CD4-positive, alpha-beta memory T cell (primary cell): ENCODE measurements at regions not wholly inside any gene's neighbourhood (a gene's known extent, or its start where the extent isn't known, plus 50 kb on each side); places are given as distances from the start of the nearest gene placed in this dataset.
A peak's percentile ranks its signal among the peaks of the same experiment; 100 is the strongest.

ENCODE experiments used
- CTCF ChIA-PET: fragments of 350-600 bp; sonication (Branson Sonifier 250); formaldehyde crosslinking; loops from one replicate; lab custom pipeline; 2021; ENCODE audit warnings: inconsistent platforms; ENCODE audit not compliant: partially characterized antibody; lab: Charles Lee
- POLR2A ChIA-PET: fragments of 350-600 bp; sonication (Branson Sonifier 250); formaldehyde crosslinking; loops from one replicate; lab custom pipeline; 2021; ENCODE audit not compliant: partially characterized antibody; lab: Charles Lee
- DNase-seq, 5 donors: peaks; one replicate each; pipeline versions ENCODE4 v3.0.0 to v3.0.0-alpha.2; 2020 to 2022; ENCODE audit warnings: mixed read lengths in 1 of 5
- H3K27ac ChIP-seq: one replicate; pipeline ENCODE4 v1.7.0; 2013; ENCODE audit warnings: low read depth, low read length
- H3K27me3 ChIP-seq: 2 replicates; pipeline ENCODE4 v1.7.0; 2013; ENCODE audit warnings: mild to moderate bottlenecking, low read length, moderate library complexity; ENCODE audit not compliant: insufficient read depth
- H3K36me3 ChIP-seq: 2 replicates; pipeline ENCODE4 v1.7.0; 2013; ENCODE audit warnings: mild to moderate bottlenecking, low read length, moderate library complexity; ENCODE audit not compliant: insufficient read depth
- H3K4me1 ChIP-seq: 2 replicates; pipeline ENCODE4 v1.7.0; 2013; ENCODE audit warnings: mild to moderate bottlenecking, low read length, moderate library complexity; ENCODE audit not compliant: insufficient read depth
- H3K4me3 ChIP-seq, 2 donors: one replicate each; pipeline ENCODE4 v1.7.0; 2013; ENCODE audit warnings: low read length in 2 of 2, mild to moderate bottlenecking in 1 of 2
- H3K9me3 ChIP-seq, 2 donors: one replicate each; pipeline ENCODE4 v1.7.0; 2013; ENCODE audit warnings: low read length in 2 of 2, control low read depth in 1 of 2; ENCODE audit not compliant: control insufficient read depth in 1 of 2
- H3K27ac Mint-ChIP-seq, 7 donors: one replicate each; pipeline ENCODE4 v1.8.0; 2020 to 2021; ENCODE audit warnings: mixed read lengths in 7 of 7, mild to moderate bottlenecking in 6 of 7, inconsistent platforms in 3 of 7, moderate library complexity in 3 of 7
- H3K27me3 Mint-ChIP-seq, 2 donors: one replicate each; pipeline ENCODE4 v1.8.0; 2020 to 2021; ENCODE audit warnings: mixed read lengths in 2 of 2
- H3K36me3 Mint-ChIP-seq, 2 donors: one replicate each; pipeline ENCODE4 v1.8.0; 2020 to 2021; ENCODE audit warnings: mixed read lengths in 2 of 2, inconsistent platforms in 1 of 2, mild to moderate bottlenecking in 1 of 2
- H3K4me1 Mint-ChIP-seq, 4 donors: one replicate each; pipeline ENCODE4 v1.8.0; 2020 to 2021; ENCODE audit warnings: mixed read lengths in 4 of 4, mild to moderate bottlenecking in 1 of 4
- H3K4me3 Mint-ChIP-seq, 8 donors: one replicate each; pipeline ENCODE4 v1.8.0; 2020 to 2021; ENCODE audit warnings: mixed read lengths in 8 of 8, mild to moderate bottlenecking in 7 of 8, moderate library complexity in 6 of 8, inconsistent platforms in 3 of 8
- H3K9me3 Mint-ChIP-seq, 8 donors: one replicate each; pipeline ENCODE4 v1.8.0; 2020 to 2021; ENCODE audit warnings: mixed read lengths in 8 of 8, mild to moderate bottlenecking in 5 of 8, inconsistent platforms in 3 of 8, moderate library complexity in 1 of 8
- intact Hi-C: fragments of 100-400 bp; cut with micrococcal nuclease; formaldehyde crosslinking; loops from one replicate; pipeline ENCODE4 v1.15.1; 2023

DNA sequence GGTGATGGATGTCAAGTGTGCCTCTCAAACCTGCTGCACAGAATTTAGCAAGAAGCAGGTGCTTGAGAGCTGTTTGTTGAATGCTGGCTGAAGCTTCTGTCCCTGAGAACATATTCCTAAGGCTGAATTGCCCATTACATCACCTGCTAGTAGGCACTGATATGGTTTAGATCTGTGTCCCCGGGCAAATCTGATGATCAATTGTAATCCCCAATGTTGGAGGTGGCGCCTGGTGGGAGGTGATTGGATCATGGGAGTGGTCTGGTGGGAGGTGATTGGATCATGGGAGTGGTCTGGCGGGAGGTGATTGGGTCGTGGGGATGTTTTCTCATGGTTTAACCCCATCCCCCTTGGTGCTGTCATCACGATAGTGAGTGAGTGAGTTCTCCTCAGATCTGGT is 128.0 kb downstream of the HRH4 start:
- Histone ChIP-seq H3K4me1 (no peaks in the 10 kb centered on the region), H3K36me3 (no peaks in the 10 kb centered on the region), H3K9me3 (no peaks in the 10 kb centered on the region), H3K4me3 (no peak overlapping the region), H3K27me3 (no peaks in the 10 kb centered on the region), H3K27ac (no peak overlapping the region)
- ChIA-PET POLR2A (no interaction called here), CTCF (no interaction called here)
- no peak overlapping the region for H3K27ac Mint-ChIP-seq
- no peaks in the 10 kb centered on the region for H3K4me1 Mint-ChIP-seq
- peaks cover 4 to 25% of the 10 kb centered on the region in 2 donors for H3K27me3 Mint-ChIP-seq
- H3K9me3 Mint-ChIP-seq, result peaks cover 0 to 2% (median 0%) of the 10 kb centered on the region in 8 donors
- intact Hi-C loops, result no loop called here
- no peak for DNase-seq
- no peak overlapping the region for H3K4me3 Mint-ChIP-seq
- H3K36me3 Mint-ChIP-seq, result no peaks in the 10 kb centered on the region

GRCh38 chr18:24590946-24591345 is 130.5 kb downstream of the HRH4 start:
- no peaks in the 10 kb centered on the region for H3K9me3 ChIP-seq
- DNase-seq, result no peak
- CTCF ChIA-PET, result no interaction called here

GRCh38 chr18:24593401-24593800 is 133.0 kb downstream of the HRH4 start:
- intact Hi-C loops, result no loop called here
- ChIA-PET CTCF (interaction anchor here (1.1 kb wide), 1 partner anchor 136 kb away, joined by 3 read pairs; no protein-coding TSS in a partner anchor), POLR2A (no interaction called here)
- Histone ChIP-seq H3K4me1 (no peaks in the 10 kb centered on the region), H3K4me3 (no peak overlapping the region), H3K9me3 (no peaks in the 10 kb centered on the region), H3K36me3 (no peaks in the 10 kb centered on the region), H3K27ac (no peak overlapping the region), H3K27me3 (no peaks in the 10 kb centered on the region)
- Mint-ChIP-seq H3K27ac (no peak overlapping the region), H3K27me3 (peaks cover 5 to 6% of the 10 kb centered on the region in 2 donors), H3K4me3 (no peak overlapping the region), H3K4me1 (no peaks in the 10 kb centered on the region), H3K9me3 (peaks cover 0 to 2% (median 0%) of the 10 kb centered on the region in 8 donors), H3K36me3 (no peaks in the 10 kb centered on the region)
- no peak for DNase-seq

More at GRCh38 chr18:24590946-24591345, 130.5 kb downstream of the HRH4 start:
- intact Hi-C loops, result no loop called here
- POLR2A ChIA-PET, result no interaction called here
- no peak overlapping the region for H3K27ac ChIP-seq
- Mint-ChIP-seq H3K4me1 (no peaks in the 10 kb centered on the region), H3K4me3 (no peak overlapping the region), H3K27ac (no peak overlapping the region), H3K9me3 (peaks cover 0 to 2% (median 0%) of the 10 kb centered on the region in 8 donors), H3K36me3 (no peaks in the 10 kb centered on the region), H3K27me3 (peaks cover 6 to 15% of the 10 kb centered on the region in 2 donors)
- H3K36me3 ChIP-seq, result no peaks in the 10 kb centered on the region
- H3K27me3 ChIP-seq, result no peaks in the 10 kb centered on the region
- H3K4me3 ChIP-seq, result no peak overlapping the region
- H3K4me1 ChIP-seq, result no peaks in the 10 kb centered on the region

DNA sequence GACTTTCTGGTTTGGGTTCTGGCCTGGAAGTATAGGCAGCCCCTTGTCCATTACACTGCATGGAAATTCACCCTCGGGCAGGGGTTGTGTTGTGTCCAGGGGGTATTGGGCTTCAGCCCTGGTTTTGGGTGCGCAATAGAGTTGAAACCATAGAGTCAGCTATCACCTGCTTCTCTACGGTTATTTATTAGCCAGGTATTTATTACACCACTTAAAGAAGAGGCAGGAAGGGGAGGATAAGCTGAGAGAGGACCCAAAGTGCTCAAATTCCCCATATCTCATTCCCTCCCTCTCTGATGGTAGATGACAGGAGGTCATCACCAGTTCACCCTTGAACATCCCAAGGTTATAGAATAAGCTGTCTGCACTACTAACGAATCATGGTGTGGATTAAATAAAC is 133.4 kb downstream of the HRH4 start:
- H3K4me3 Mint-ChIP-seq, result no peak overlapping the region
- H3K36me3 Mint-ChIP-seq, result no peaks in the 10 kb centered on the region
- POLR2A ChIA-PET, result no interaction called here
- Histone ChIP-seq H3K9me3 (no peaks in the 10 kb centered on the region), H3K36me3 (no peaks in the 10 kb centered on the region), H3K4me1 (no peaks in the 10 kb centered on the region), H3K27ac (no peak overlapping the region), H3K4me3 (no peak overlapping the region), H3K27me3 (no peaks in the 10 kb centered on the region)
- peaks cover 7 to 8% of the 10 kb centered on the region in 2 donors for H3K27me3 Mint-ChIP-seq
- H3K9me3 Mint-ChIP-seq, result peaks cover 0 to 2% (median 0%) of the 10 kb centered on the region in 8 donors
- DNase-seq, result no peak
- no peak overlapping the region for H3K27ac Mint-ChIP-seq
- H3K4me1 Mint-ChIP-seq, result no peaks in the 10 kb centered on the region
- intact Hi-C loops, result no loop called here
- CTCF ChIA-PET, result interaction anchor here (1.1 kb wide), 1 partner anchor 136 kb away, joined by 3 read pairs; no protein-coding TSS in a partner anchor

GRCh38 chr18:24595561-24596031 is 135.2 kb downstream of the HRH4 start:
- no peak overlapping the region for H3K27ac Mint-ChIP-seq
- H3K36me3 Mint-ChIP-seq, result no peaks in the 10 kb centered on the region
- no peaks in the 10 kb centered on the region for H3K4me1 Mint-ChIP-seq
- Histone ChIP-seq H3K27me3 (no peaks in the 10 kb centered on the region), H3K9me3 (no peaks in the 10 kb centered on the region), H3K36me3 (no peaks in the 10 kb centered on the region), H3K27ac (no peak overlapping the region), H3K4me3 (no peak overlapping the region), H3K4me1 (no peaks in the 10 kb centered on the region)
- intact Hi-C loops, result no loop called here
- ChIA-PET CTCF (interaction anchor here (0.8 to 5.3 kb wide), 3 partner anchors 10 to 131 kb away, joined by 3 to 38 read pairs (median 3); no protein-coding TSS in a partner anchor), POLR2A (no interaction called here)
- no peak overlapping the region for H3K4me3 Mint-ChIP-seq
- peaks cover 0 to 1% (median 0%) of the 10 kb centered on the region in 8 donors for H3K9me3 Mint-ChIP-seq
- DNase-seq, result no peak
- H3K27me3 Mint-ChIP-seq, result peaks cover 4 to 11% of the 10 kb centered on the region in 2 donors

- CTCF ChIA-PET, result interaction anchor here (2.2 to 5.3 kb wide), 2 partner anchors 126 to 133 kb away, joined by 4 to 38 read pairs; no protein-coding TSS in a partner anchor
- Mint-ChIP-seq H3K36me3 (no peaks in the 10 kb centered on the region), H3K27ac (no peak overlapping the region), H3K4me1 (no peaks in the 10 kb centered on the region), H3K27me3 (peaks cover 7 to 8% of the 10 kb centered on the region in 2 donors), H3K4me3 (no peak overlapping the region), H3K9me3 (peaks cover 0 to 1% (median 0%) of the 10 kb centered on the region in 8 donors)
- Histone ChIP-seq H3K27me3 (no peaks in the 10 kb centered on the region), H3K4me1 (no peaks in the 10 kb centered on the region), H3K36me3 (no peaks in the 10 kb centered on the region), H3K4me3 (no peak overlapping the region), H3K9me3 (no peaks in the 10 kb centered on the region), H3K27ac (no peak overlapping the region)
- intact Hi-C loops, result loop anchor here (1.0 kb wide), 1 partner anchor 72 kb away; no protein-coding TSS in a partner anchor
- DNase-seq, result peak in 3 of 5 donors; percentile 4 to 19 (median 17)
- POLR2A ChIA-PET, result no interaction called here
These were observed 139.7 kb downstream of the HRH4 start for GRCh38 chr18:24600076-24600654.

DNA sequence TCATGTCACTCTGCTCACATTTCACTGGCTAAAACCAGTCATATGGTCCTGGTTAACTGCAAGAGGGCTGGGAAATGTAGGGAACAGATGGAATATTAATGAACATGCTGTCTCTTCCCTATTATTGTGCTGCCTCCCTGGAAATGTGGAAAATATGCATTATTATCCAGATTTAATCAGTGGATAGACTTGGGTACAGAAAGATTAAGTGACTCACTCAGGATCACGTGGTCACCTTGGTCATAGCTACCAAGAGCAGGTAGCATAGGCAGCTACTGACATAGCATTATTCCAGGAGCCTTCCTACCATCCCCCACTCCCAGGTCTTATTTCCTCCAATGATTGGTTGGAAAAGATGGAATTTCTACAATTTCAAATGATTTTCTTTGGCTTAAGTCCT is 141.1 kb downstream of the HRH4 start:
- H3K9me3 Mint-ChIP-seq, result peaks cover 0 to 1% (median 0%) of the 10 kb centered on the region in 8 donors
- H3K4me3 Mint-ChIP-seq, result no peak overlapping the region
- H3K36me3 ChIP-seq, result no peaks in the 10 kb centered on the region
- no peak overlapping the region for H3K27ac ChIP-seq
- POLR2A ChIA-PET, result no interaction called here
- H3K27me3 ChIP-seq, result no peaks in the 10 kb centered on the region
- no peaks in the 10 kb centered on the region for H3K4me1 ChIP-seq
- no peak overlapping the region for H3K4me3 ChIP-seq
- H3K36me3 Mint-ChIP-seq, result no peaks in the 10 kb centered on the region
- DNase-seq, result no peak
- no peak overlapping the region for H3K27ac Mint-ChIP-seq
- peaks cover 7 to 10% of the 10 kb centered on the region in 2 donors for H3K27me3 Mint-ChIP-seq
- intact Hi-C loops, result no loop called here
- H3K4me1 Mint-ChIP-seq, result no peaks in the 10 kb centered on the region
- CTCF ChIA-PET, result interaction anchor here (1.2 kb wide), 1 partner anchor 125 kb away, joined by 4 read pairs; no protein-coding TSS in a partner anchor
- H3K9me3 ChIP-seq, result no peaks in the 10 kb centered on the region
